DOHH2 (cell line): ENCODE measurements at regions not wholly inside any gene's neighbourhood (a gene's known extent, or its start where the extent isn't known, plus 50 kb on each side); places are given as distances from the start of the nearest gene placed in this dataset.
"Not testable (repeated sequence)": the region's sequence is repeated elsewhere in the genome, so short reads cannot be mapped to it uniquely, and the experiment has no call there.

Source experiments
- H3F3A ChIP-seq: fragments of 200-600 bp; sonication (generic), shearing (Covaris generic); 2 replicates; pipeline ENCODE4 v1.6.0; 2016; ENCODE audit warnings: antibody characterized with exemption, mild to moderate bottlenecking; ENCODE audit not compliant: control insufficient read depth, insufficient read depth
- H3K27ac ChIP-seq: fragments of 200-600 bp; sonication (generic); 2 replicates; pipeline ENCODE4 v1.5.1; 2014; ENCODE audit warnings: low read depth, mild to moderate bottlenecking, low read length, moderate library complexity
- H3K27me3 ChIP-seq: fragments of 200-600 bp; sonication (generic); 2 replicates; pipeline ENCODE4 v1.6.1; 2014; ENCODE audit warnings: mild to moderate bottlenecking, low read length, mixed read lengths; ENCODE audit not compliant: control insufficient read depth
- H3K36me3 ChIP-seq: fragments of 200-600 bp; sonication (generic); 2 replicates; pipeline ENCODE4 v1.6.1; 2014; ENCODE audit warnings: mild to moderate bottlenecking, low read length, moderate library complexity, mixed read lengths; ENCODE audit not compliant: control insufficient read depth
- H3K4me1 ChIP-seq: fragments of 200-600 bp; sonication (generic); 2 replicates; pipeline ENCODE4 v1.6.1; 2014; ENCODE audit warnings: mild to moderate bottlenecking, low read length, mixed read lengths; ENCODE audit not compliant: control insufficient read depth
- H3K4me2 ChIP-seq: fragments of 200-600 bp; sonication (generic); 2 replicates; pipeline ENCODE4 v1.6.0; 2014; ENCODE audit warnings: mild to moderate bottlenecking, low read length, moderate library complexity
- H3K4me3 ChIP-seq: fragments of 200-600 bp; sonication (generic); 2 replicates; pipeline ENCODE4 v1.5.1; 2014; ENCODE audit warnings: mild to moderate bottlenecking, low read length, mixed read lengths
- H3K79me2 ChIP-seq: fragments of 200-600 bp; sonication (generic); 2 replicates; pipeline ENCODE4 v1.6.1; 2014; ENCODE audit warnings: mild to moderate bottlenecking, low read length, mixed read lengths; ENCODE audit not compliant: control insufficient read depth
- H3K9me2 ChIP-seq: fragments of 200-600 bp; sonication (generic); replicated peaks from 2 replicates; pipeline ENCODE4 v1.6.1; 2014; ENCODE audit warnings: mild to moderate bottlenecking, low read length, mixed read lengths; ENCODE audit not compliant: control insufficient read depth
- H3K9me3 ChIP-seq: fragments of 200-600 bp; sonication (generic); 2 replicates; pipeline ENCODE4 v1.6.1; 2014; ENCODE audit warnings: antibody characterized with exemption, low read length, mixed read lengths; ENCODE audit not compliant: control insufficient read depth, insufficient read depth
- H4K20me1 ChIP-seq: fragments of 200-600 bp; sonication (generic); 2 replicates; pipeline ENCODE4 v1.6.0; 2014; ENCODE audit warnings: low read depth, mild to moderate bottlenecking, antibody characterized with exemption, low read length, moderate library complexity; ENCODE audit not compliant: control insufficient read depth, insufficient read depth
- EZH2phosphoT487 ChIP-seq: fragments of 200-600 bp; sonication (generic); IDR thresholded peaks from 2 replicates; pipeline ENCODE4 v1.6.1; 2017; ENCODE audit warnings: borderline replicate concordance, mild to moderate bottlenecking, antibody characterized with exemption, low read length, moderate library complexity, mixed read lengths
- TF ChIP-seq, protein P1 (sequence below): fragments of 200-600 bp; sonication (generic); IDR thresholded peaks from one replicate; pipeline ENCODE4 v1.5.1; 2014; ENCODE audit warnings: antibody characterized with exemption, mild to moderate bottlenecking, low read depth, low read length; ENCODE audit not compliant: poor library complexity, severe bottlenecking

DNA sequence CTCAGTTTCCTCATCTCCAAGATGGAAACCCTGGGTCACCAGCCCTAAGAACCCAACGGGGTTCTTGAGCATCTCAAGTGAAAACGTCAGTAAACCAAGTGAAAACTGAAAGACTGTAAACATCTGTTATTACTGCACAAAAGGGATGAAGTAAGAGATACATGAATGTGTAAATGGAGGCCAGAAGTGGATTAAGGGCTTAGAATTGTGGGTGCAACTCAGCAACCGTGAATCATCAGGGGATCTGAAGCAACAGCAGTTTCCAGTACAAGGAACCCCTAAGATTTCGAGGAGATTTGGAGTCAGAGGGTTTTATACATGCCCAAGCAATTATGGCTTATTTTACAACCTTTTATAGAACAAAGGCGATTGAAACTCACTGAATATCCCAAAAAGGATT, 95.7 kb upstream of the SVIL start:
- Histone ChIP-seq H3K4me2 (no peak overlapping the region), H3K36me3 (no peaks in the 10 kb centered on the region), H3K4me3 (no peak overlapping the region), H4K20me1 (no peaks in the 10 kb centered on the region), H3K9me3 (no peaks in the 10 kb centered on the region), H3K79me2 (no peaks in the 10 kb centered on the region), H3K27ac (no peak overlapping the region), H3K9me2 (no peaks in the 10 kb centered on the region), H3K4me1 (peaks cover 2% of the 10 kb centered on the region), H3F3A (no peaks in the 10 kb centered on the region; the same call in 1 of the 2 replicates), H3K27me3 (peaks cover 7% of the 10 kb centered on the region; the same call in 1 of the 2 replicates)
- no peak for TF ChIP-seq EZH2phosphoT487
- TF ChIP-seq, protein P1, sequence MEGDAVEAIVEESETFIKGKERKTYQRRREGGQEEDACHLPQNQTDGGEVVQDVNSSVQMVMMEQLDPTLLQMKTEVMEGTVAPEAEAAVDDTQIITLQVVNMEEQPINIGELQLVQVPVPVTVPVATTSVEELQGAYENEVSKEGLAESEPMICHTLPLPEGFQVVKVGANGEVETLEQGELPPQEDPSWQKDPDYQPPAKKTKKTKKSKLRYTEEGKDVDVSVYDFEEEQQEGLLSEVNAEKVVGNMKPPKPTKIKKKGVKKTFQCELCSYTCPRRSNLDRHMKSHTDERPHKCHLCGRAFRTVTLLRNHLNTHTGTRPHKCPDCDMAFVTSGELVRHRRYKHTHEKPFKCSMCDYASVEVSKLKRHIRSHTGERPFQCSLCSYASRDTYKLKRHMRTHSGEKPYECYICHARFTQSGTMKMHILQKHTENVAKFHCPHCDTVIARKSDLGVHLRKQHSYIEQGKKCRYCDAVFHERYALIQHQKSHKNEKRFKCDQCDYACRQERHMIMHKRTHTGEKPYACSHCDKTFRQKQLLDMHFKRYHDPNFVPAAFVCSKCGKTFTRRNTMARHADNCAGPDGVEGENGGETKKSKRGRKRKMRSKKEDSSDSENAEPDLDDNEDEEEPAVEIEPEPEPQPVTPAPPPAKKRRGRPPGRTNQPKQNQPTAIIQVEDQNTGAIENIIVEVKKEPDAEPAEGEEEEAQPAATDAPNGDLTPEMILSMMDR, result no peak

DNA sequence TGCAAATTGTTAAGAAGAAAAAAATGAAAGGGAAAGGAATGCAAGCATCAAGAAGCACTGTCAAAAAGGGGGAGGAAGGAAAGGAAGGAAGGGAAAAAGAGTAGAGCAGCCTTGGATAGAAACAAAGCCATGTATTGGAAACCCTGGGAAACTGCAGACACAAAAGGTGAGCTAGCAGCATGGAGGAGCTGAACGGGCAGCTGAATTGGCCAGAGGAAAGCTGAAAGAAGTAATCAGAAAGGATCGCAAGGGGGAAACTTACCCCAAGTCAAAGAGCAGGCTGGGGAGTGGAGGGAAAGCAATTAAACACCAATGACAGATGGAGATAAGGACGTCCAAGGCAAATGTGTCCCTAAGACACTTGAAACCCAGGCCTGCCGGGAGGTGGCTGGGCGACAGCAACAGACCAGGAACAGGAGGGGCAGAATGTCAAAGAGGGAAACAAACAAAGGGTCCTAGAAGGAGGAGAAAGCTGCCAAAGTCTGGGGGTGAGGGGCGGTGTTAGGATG, 93.8 kb upstream of the SVIL start:
- Histone ChIP-seq H3K36me3 (no peaks in the 10 kb centered on the region), H3K4me2 (no peak overlapping the region)

GRCh38 chr10:29725927-29726326, 91.2 kb upstream of the SVIL start:
- H3K36me3 ChIP-seq, H3K27me3 ChIP-seq, H3K27ac ChIP-seq, H3K9me3 ChIP-seq, H3K4me1 ChIP-seq, H3K4me3 ChIP-seq, H3K79me2 ChIP-seq, H3K9me2 ChIP-seq, H3K4me2 ChIP-seq, H3F3A ChIP-seq, H4K20me1 ChIP-seq: not testable (repeated sequence)

More for the DNA sequence above, 93.8 kb upstream of the SVIL start:
- peaks cover 7% of the 10 kb centered on the region for H3K4me1 ChIP-seq
- no peaks in the 10 kb centered on the region for H3K79me2 ChIP-seq
- no peaks in the 10 kb centered on the region for H4K20me1 ChIP-seq
- H3K4me3 ChIP-seq, result no peak overlapping the region
- no peak overlapping the region for H3K27ac ChIP-seq
- no peaks in the 10 kb centered on the region for H3F3A ChIP-seq
- H3K27me3 ChIP-seq, result no peaks in the 10 kb centered on the region; the same call in 1 of the 2 replicates
- TF ChIP-seq EZH2phosphoT487, result no peak
- TF ChIP-seq, protein P1, result no peak
- no peaks in the 10 kb centered on the region for H3K9me2 ChIP-seq
- no peaks in the 10 kb centered on the region for H3K9me3 ChIP-seq

- Histone ChIP-seq H3K4me1 (peaks cover 7% of the 10 kb centered on the region), H3K9me2 (no peaks in the 10 kb centered on the region), H4K20me1 (no peaks in the 10 kb centered on the region), H3F3A (no peaks in the 10 kb centered on the region), H3K79me2 (no peaks in the 10 kb centered on the region), H3K9me3 (no peaks in the 10 kb centered on the region), H3K27ac (no peak overlapping the region), H3K27me3 (no peaks in the 10 kb centered on the region; the same call in 1 of the 2 replicates), H3K4me2 (no peak overlapping the region), H3K4me3 (no peak overlapping the region), H3K36me3 (no peaks in the 10 kb centered on the region)
- TF ChIP-seq, protein P1, result no peak
- no peak for TF ChIP-seq EZH2phosphoT487
Observed at GRCh38 chr10:29725133-29725720, 90.5 kb upstream of the SVIL start.
